OCI-LY3 (cell line): ENCODE measurements at regions not wholly inside any gene's neighbourhood (a gene's known extent, or its start where the extent isn't known, plus 50 kb on each side); places are given as distances from the start of the nearest gene placed in this dataset.

Experiments
- EZH2phosphoT487 ChIP-seq: fragments of 200-600 bp; shearing (Covaris generic); IDR thresholded peaks from 2 replicates; pipeline ENCODE4 v1.6.1; 2018; ENCODE audit warnings: antibody characterized with exemption, mixed run types, low read depth
- TF ChIP-seq, protein P1 (sequence below): fragments of 200-600, 300-600 bp; sonication (generic); IDR thresholded peaks from 2 replicates; pipeline ENCODE4 v1.5.1; 2014; ENCODE audit warnings: antibody characterized with exemption, low read length, low read depth

DNA sequence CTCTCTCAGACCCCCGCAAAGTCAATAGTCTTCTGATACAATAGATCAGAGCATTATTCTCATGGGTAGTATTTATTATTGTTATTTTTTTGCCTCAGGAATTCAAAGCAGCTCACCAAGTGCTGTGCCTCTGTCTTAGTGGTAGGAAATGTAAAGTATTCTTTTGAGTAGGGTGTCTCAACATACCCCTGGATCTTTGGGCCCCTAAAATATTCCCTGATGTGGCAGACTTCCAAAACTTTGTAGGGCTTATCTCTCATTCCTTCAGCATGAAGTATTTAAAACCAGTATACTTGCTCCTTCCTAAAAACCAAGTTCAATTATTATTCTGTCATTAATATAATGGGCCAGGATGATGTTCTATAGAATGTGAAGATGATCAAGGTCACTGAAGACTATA lies 115.3 kb upstream of the ZNF827 start:
- TF ChIP-seq, protein P1, sequence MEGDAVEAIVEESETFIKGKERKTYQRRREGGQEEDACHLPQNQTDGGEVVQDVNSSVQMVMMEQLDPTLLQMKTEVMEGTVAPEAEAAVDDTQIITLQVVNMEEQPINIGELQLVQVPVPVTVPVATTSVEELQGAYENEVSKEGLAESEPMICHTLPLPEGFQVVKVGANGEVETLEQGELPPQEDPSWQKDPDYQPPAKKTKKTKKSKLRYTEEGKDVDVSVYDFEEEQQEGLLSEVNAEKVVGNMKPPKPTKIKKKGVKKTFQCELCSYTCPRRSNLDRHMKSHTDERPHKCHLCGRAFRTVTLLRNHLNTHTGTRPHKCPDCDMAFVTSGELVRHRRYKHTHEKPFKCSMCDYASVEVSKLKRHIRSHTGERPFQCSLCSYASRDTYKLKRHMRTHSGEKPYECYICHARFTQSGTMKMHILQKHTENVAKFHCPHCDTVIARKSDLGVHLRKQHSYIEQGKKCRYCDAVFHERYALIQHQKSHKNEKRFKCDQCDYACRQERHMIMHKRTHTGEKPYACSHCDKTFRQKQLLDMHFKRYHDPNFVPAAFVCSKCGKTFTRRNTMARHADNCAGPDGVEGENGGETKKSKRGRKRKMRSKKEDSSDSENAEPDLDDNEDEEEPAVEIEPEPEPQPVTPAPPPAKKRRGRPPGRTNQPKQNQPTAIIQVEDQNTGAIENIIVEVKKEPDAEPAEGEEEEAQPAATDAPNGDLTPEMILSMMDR = no peak
- no peak for TF ChIP-seq EZH2phosphoT487
